GM23248 (cell line): ENCODE measurements at regions not wholly inside any gene's neighbourhood (a gene's known extent, or its start where the extent isn't known, plus 50 kb on each side); places are given as distances from the start of the nearest gene placed in this dataset.

Experiments used
- DNase-seq: peaks from one replicate; pipeline ENCODE4 v3.0.0-alpha.2; 2015
- H2AFZ ChIP-seq: fragments of 200-600 bp; sonication (generic); 2 replicates; pipeline ENCODE4 v1.6.1; 2016; ENCODE audit warnings: antibody characterized with exemption
- H3F3A ChIP-seq: fragments of 200-600 bp; sonication (generic); 2 replicates; pipeline ENCODE4 v1.6.1; 2016; ENCODE audit warnings: mild to moderate bottlenecking, antibody characterized with exemption, mixed run types; ENCODE audit not compliant: insufficient read depth
- H3K27ac ChIP-seq: fragments of 200-600 bp; sonication (generic); 2 replicates; pipeline ENCODE4 v1.5.1; 2016; ENCODE audit warnings: mild to moderate bottlenecking
- H3K27me3 ChIP-seq: fragments of 200-600 bp; sonication (generic); replicated peaks from 2 replicates; pipeline ENCODE4 v1.6.1; 2016; ENCODE audit warnings: mild to moderate bottlenecking; ENCODE audit not compliant: insufficient read depth
- H3K36me3 ChIP-seq: fragments of 200-600 bp; sonication (generic); 2 replicates; pipeline ENCODE4 v1.6.1; 2016; ENCODE audit warnings: low read depth, mild to moderate bottlenecking
- H3K4me1 ChIP-seq: fragments of 200-600 bp; sonication (generic); 2 replicates; pipeline ENCODE4 v1.6.1; 2016; ENCODE audit warnings: mild to moderate bottlenecking; ENCODE audit not compliant: insufficient read depth
- H3K4me2 ChIP-seq: fragments of 200-600 bp; sonication (generic); one replicate; pipeline ENCODE4 v1.6.1; 2016; ENCODE audit warnings: mild to moderate bottlenecking; ENCODE audit not compliant: unreplicated experiment
- H3K4me3 ChIP-seq: fragments of 200-600 bp; sonication (generic); 2 replicates; pipeline ENCODE4 v1.5.1; 2016; ENCODE audit warnings: mild to moderate bottlenecking
- H3K79me2 ChIP-seq: fragments of 200-600 bp; sonication (generic); 2 replicates; pipeline ENCODE4 v1.6.1; 2016; ENCODE audit warnings: mild to moderate bottlenecking; ENCODE audit not compliant: insufficient read depth
- H3K9ac ChIP-seq: fragments of 200-600 bp; sonication (generic); 2 replicates; pipeline ENCODE4 v1.6.1; 2016; ENCODE audit warnings: mild to moderate bottlenecking
- H3K9me2 ChIP-seq: fragments of 200-600 bp; sonication (generic); 2 replicates; pipeline ENCODE4 v1.6.1; 2016; ENCODE audit warnings: mixed run types, mild to moderate bottlenecking, moderate library complexity; ENCODE audit not compliant: insufficient read depth
- H3K9me3 ChIP-seq: fragments of 200-600 bp; sonication (generic); one replicate; pipeline ENCODE4 v1.6.1; 2017; ENCODE audit warnings: low read depth
- H4K20me1 ChIP-seq: fragments of 200-600 bp; sonication (generic); 2 replicates; pipeline ENCODE4 v1.6.0; 2016; ENCODE audit not compliant: insufficient read depth
- EZH2 ChIP-seq: fragments of 200-600 bp; sonication (generic); IDR thresholded peaks from 2 replicates; pipeline ENCODE4 v1.6.1; 2018; ENCODE audit warnings: antibody characterized with exemption, mild to moderate bottlenecking; ENCODE audit not compliant: insufficient read depth, poor library complexity, severe bottlenecking
- EZH2phosphoT487 ChIP-seq: fragments of 200-600 bp; sonication (generic); IDR thresholded peaks from 2 replicates; pipeline ENCODE4 v1.6.1; 2018; ENCODE audit warnings: antibody characterized with exemption, moderate library complexity, mild to moderate bottlenecking, low read depth; ENCODE audit not compliant: insufficient read depth
- WGBS, 2 experiments: methylation state at CpG; one replicate each; pipeline ENCODE4 v1.1.6; 2015 to 2017; ENCODE audit warnings: low lambda C conversion rate in 2 of 2, low coverage in 1 of 2; ENCODE audit errors: missing lambda C conversion rate in 2 of 2; 5-methylcytosine and 5-hydroxymethylcytosine counted together
- in situ Hi-C: fragments of 300-500 bp; cut with MboI; formaldehyde crosslinking; loops from 2 replicates; pipeline ENCODE4 v1.15.0; 2020

GRCh38 chr3:159074756-159075701 is 273.2 kb downstream of the MFSD1 start:
- in situ Hi-C loops = no loop called here
- H3K4me2 ChIP-seq = no peak overlapping the region

GRCh38 chr3:159077860-159078259 is 276.0 kb downstream of the MFSD1 start:
- H3K9me3 ChIP-seq = no peaks in the 10 kb centered on the region
- H3F3A ChIP-seq = peaks cover 25% of the 10 kb centered on the region
- TF ChIP-seq EZH2 = no peak
- no peak for TF ChIP-seq EZH2phosphoT487
- H3K79me2 ChIP-seq = no peaks in the 10 kb centered on the region
- H3K27ac ChIP-seq = peak overlapping the region; percentile 18; the same call in 1 of the 2 replicates
- H3K4me1 ChIP-seq = peaks cover 46% of the 10 kb centered on the region
- peak overlapping the region; percentile 67 for H3K4me2 ChIP-seq
- in situ Hi-C loops = no loop called here
- no peaks in the 10 kb centered on the region for H3K27me3 ChIP-seq
- no peak overlapping the region for H3K9ac ChIP-seq
- no peaks in the 10 kb centered on the region for H3K36me3 ChIP-seq
- 1 to 4% methylated on average over 2 of the region's 2 CpGs for WGBS, 2 experiments
- peak; percentile 94 for DNase-seq
- H3K4me3 ChIP-seq = no peak overlapping the region
- H4K20me1 ChIP-seq = no peaks in the 10 kb centered on the region
- H3K9me2 ChIP-seq = no peaks in the 10 kb centered on the region
- H2AFZ ChIP-seq = no peak overlapping the region

More at GRCh38 chr3:159074756-159075701, 273.2 kb downstream of the MFSD1 start:
- no peak overlapping the region for H3K27ac ChIP-seq
- H3K36me3 ChIP-seq = no peaks in the 10 kb centered on the region
- no peak overlapping the region for H2AFZ ChIP-seq
- no peak for TF ChIP-seq EZH2
- H3K4me3 ChIP-seq = no peak overlapping the region
- DNase-seq = no peak
- H4K20me1 ChIP-seq = no peaks in the 10 kb centered on the region
- no peaks in the 10 kb centered on the region for H3K9me3 ChIP-seq
- peaks cover 32% of the 10 kb centered on the region for H3K4me1 ChIP-seq
- H3F3A ChIP-seq = peaks cover 13% of the 10 kb centered on the region
- no peaks in the 10 kb centered on the region for H3K79me2 ChIP-seq
- H3K9ac ChIP-seq = no peak overlapping the region
- WGBS, 2 experiments = 94% methylated on average over 3 of the region's 3 CpGs
- H3K27me3 ChIP-seq = no peaks in the 10 kb centered on the region
- H3K9me2 ChIP-seq = no peaks in the 10 kb centered on the region

GRCh38 chr3:159080256-159080655 is 278.4 kb downstream of the MFSD1 start:
- no peak for DNase-seq
- Histone ChIP-seq H3K4me3 (no peak overlapping the region), H3K4me2 (no peak overlapping the region), H3K27me3 (no peaks in the 10 kb centered on the region), H3K9me2 (no peaks in the 10 kb centered on the region), H4K20me1 (no peaks in the 10 kb centered on the region), H3K79me2 (no peaks in the 10 kb centered on the region), H3K9me3 (no peaks in the 10 kb centered on the region), H2AFZ (no peak overlapping the region), H3K27ac (no peak overlapping the region), H3K36me3 (no peaks in the 10 kb centered on the region), H3K4me1 (peaks cover 47% of the 10 kb centered on the region), H3F3A (peaks cover 32% of the 10 kb centered on the region), H3K9ac (no peak overlapping the region)
- in situ Hi-C loops = no loop called here
- no peak for TF ChIP-seq EZH2
- no peak for TF ChIP-seq EZH2phosphoT487
- 94 to 97% methylated on average over 5 of the region's 5 CpGs for WGBS, 2 experiments

- Histone ChIP-seq H3K79me2 (no peaks in the 10 kb centered on the region), H3K27ac (no peak overlapping the region), H4K20me1 (no peaks in the 10 kb centered on the region), H3K27me3 (no peaks in the 10 kb centered on the region), H3K9me2 (no peaks in the 10 kb centered on the region), H3K9ac (no peak overlapping the region), H3K4me1 (peaks cover 47% of the 10 kb centered on the region), H2AFZ (no peak overlapping the region), H3K4me2 (no peak overlapping the region), H3F3A (peaks cover 32% of the 10 kb centered on the region), H3K9me3 (no peaks in the 10 kb centered on the region), H3K36me3 (no peaks in the 10 kb centered on the region), H3K4me3 (no peak overlapping the region)
- no peak for DNase-seq
- TF ChIP-seq EZH2 (no peak), EZH2phosphoT487 (no peak)
- in situ Hi-C loops = no loop called here
Observed at GRCh38 chr3:159080821-159081220, 279.0 kb downstream of the MFSD1 start.
